DMS 273 (cell line): ENCODE measurements at regions not wholly inside any gene's neighbourhood (a gene's known extent, or its start where the extent isn't known, plus 50 kb on each side); places are given as distances from the start of the nearest gene placed in this dataset.

Experiments used
- DNase-seq: peaks from one replicate; lab custom pipeline; 2025; ENCODE audit not compliant: unreplicated experiment; lab: John Stamatoyannopoulos, UW

- DNase-seq: no peak
Observed at GRCh38 chr22:27397036-27397953, 404.3 kb downstream of the MN1 start.

GRCh38 chr22:27397954-27398342, 403.6 kb downstream of the MN1 start:
- no peak for DNase-seq

GRCh38 chr22:27399161-27399560, 402.4 kb downstream of the MN1 start:
- no peak for DNase-seq

- no peak for DNase-seq
Observed at GRCh38 chr22:27400811-27401210, 400.7 kb downstream of the MN1 start.

- no peak for DNase-seq
Observed at GRCh38 chr22:27401321-27401720, 400.2 kb downstream of the MN1 start.

- no peak for DNase-seq
Observed at GRCh38 chr22:27404441-27404840, 397.1 kb downstream of the MN1 start.

- DNase-seq: peak; percentile 54
Observed at GRCh38 chr22:27405672-27406388, 395.7 kb downstream of the MN1 start.

GRCh38 chr22:27406389-27406861, 395.1 kb downstream of the MN1 start:
- DNase-seq: no peak

GRCh38 chr22:27407369-27407985, 394.1 kb downstream of the MN1 start:
- no peak for DNase-seq

- no peak for DNase-seq
Observed at GRCh38 chr22:27408068-27408467, 393.5 kb downstream of the MN1 start.

- DNase-seq: no peak
Observed at GRCh38 chr22:27409299-27409698, 392.3 kb downstream of the MN1 start.

GRCh38 chr22:27412866-27413445, 388.6 kb downstream of the MN1 start:
- peak; percentile 19 for DNase-seq

- no peak for DNase-seq
Observed at GRCh38 chr22:27413702-27414101, 387.9 kb downstream of the MN1 start.

GRCh38 chr22:27416511-27417420, 384.8 kb downstream of the MN1 start:
- peak; percentile 24 for DNase-seq

- DNase-seq: no peak
Observed at GRCh38 chr22:27417421-27417814, 384.1 kb downstream of the MN1 start.

GRCh38 chr22:27418261-27418660, 383.3 kb downstream of the MN1 start:
- no peak for DNase-seq

- no peak for DNase-seq
Observed at GRCh38 chr22:27419473-27419872, 382.1 kb downstream of the MN1 start.

- DNase-seq: no peak
Observed at GRCh38 chr22:27420195-27420816, 381.2 kb downstream of the MN1 start.

GRCh38 chr22:27420817-27421361, 380.7 kb downstream of the MN1 start:
- DNase-seq: peak; percentile 51
